ENCODE measurements at regions not wholly inside any gene's neighbourhood (a gene's known extent, or its start where the extent isn't known, plus 50 kb on each side); places are given as distances from the start of the nearest gene placed in this dataset.
"Not testable (repeated sequence)": the region's sequence is repeated elsewhere in the genome, so short reads cannot be mapped to it uniquely, and the experiment has no call there.

- DNase-seq (ENCODE audit: low read depth): not testable (repeated sequence)
These were observed 104.2 kb downstream of the CDRT15L2 start for GRCh38 chr17:20683651-20684229.

- DNase-seq (ENCODE audit: low read depth): not testable (repeated sequence)
These were observed 105.5 kb downstream of the CDRT15L2 start for GRCh38 chr17:20684975-20685374.

- not testable (repeated sequence) for DNase-seq (ENCODE audit: low read depth)
These were observed 108.1 kb downstream of the CDRT15L2 start for GRCh38 chr17:20687584-20687983.

GRCh38 chr17:20689170-20689749 is 109.7 kb downstream of the CDRT15L2 start:
- DNase-seq (ENCODE audit: low read depth): not testable (repeated sequence)

- not testable (repeated sequence) for DNase-seq (ENCODE audit: low read depth)
These were observed 113.2 kb downstream of the CDRT15L2 start for GRCh38 chr17:20692706-20693105.

- DNase-seq (ENCODE audit: low read depth): not testable (repeated sequence)
These were observed 116.3 kb downstream of the CDRT15L2 start for GRCh38 chr17:20695871-20696270.

GRCh38 chr17:20698463-20699206 is 119.1 kb downstream of the CDRT15L2 start:
- DNase-seq (ENCODE audit: low read depth): not testable (repeated sequence)

GRCh38 chr17:20700528-20700927 is 121.0 kb downstream of the CDRT15L2 start:
- not testable (repeated sequence) for DNase-seq (ENCODE audit: low read depth)

GRCh38 chr17:20701366-20701765 is 121.8 kb downstream of the CDRT15L2 start:
- DNase-seq (ENCODE audit: low read depth): not testable (repeated sequence)

GRCh38 chr17:20702692-20703091 is 123.2 kb downstream of the CDRT15L2 start:
- DNase-seq (ENCODE audit: low read depth): no peak

- no peak for DNase-seq (ENCODE audit: low read depth)
These were observed 124.3 kb downstream of the CDRT15L2 start for GRCh38 chr17:20703781-20704180.

- DNase-seq (ENCODE audit: low read depth): not testable (repeated sequence)
These were observed 125.7 kb downstream of the CDRT15L2 start for GRCh38 chr17:20705186-20705585.

- DNase-seq (ENCODE audit: low read depth): no peak
These were observed 127.3 kb downstream of the CDRT15L2 start for GRCh38 chr17:20706751-20707373.

GRCh38 chr17:20708821-20709220 is 129.3 kb downstream of the CDRT15L2 start:
- DNase-seq (ENCODE audit: low read depth): not testable (repeated sequence)

- not testable (repeated sequence) for DNase-seq (ENCODE audit: low read depth)
These were observed 137.0 kb downstream of the CDRT15L2 start for GRCh38 chr17:20716481-20716880.

GRCh38 chr17:20721171-20721570 is 141.6 kb downstream of the CDRT15L2 start:
- no peak for DNase-seq (ENCODE audit: low read depth)

- not testable (repeated sequence) for DNase-seq (ENCODE audit: low read depth)
These were observed 144.9 kb downstream of the CDRT15L2 start for GRCh38 chr17:20724391-20724790.

GRCh38 chr17:20727201-20727600 is 147.7 kb downstream of the CDRT15L2 start:
- not testable (repeated sequence) for DNase-seq (ENCODE audit: low read depth)

GRCh38 chr17:20728181-20728580 is 148.7 kb downstream of the CDRT15L2 start:
- DNase-seq (ENCODE audit: low read depth): no peak

- not testable (repeated sequence) for DNase-seq (ENCODE audit: low read depth)
These were observed 151.6 kb downstream of the CDRT15L2 start for GRCh38 chr17:20731131-20731530.

GRCh38 chr17:20733923-20734322 is 154.4 kb downstream of the CDRT15L2 start:
- DNase-seq (ENCODE audit: low read depth): no peak

GRCh38 chr17:20735796-20736195 is 156.3 kb downstream of the CDRT15L2 start:
- no peak for DNase-seq (ENCODE audit: low read depth)

GRCh38 chr17:20737636-20738035 is 158.1 kb downstream of the CDRT15L2 start:
- DNase-seq (ENCODE audit: low read depth): not testable (repeated sequence)
